ENCODE measurements at regions not wholly inside any gene's neighbourhood (a gene's known extent, or its start where the extent isn't known, plus 50 kb on each side); places are given as distances from the start of the nearest gene placed in this dataset.
"Not testable (repeated sequence)": the region's sequence is repeated elsewhere in the genome, so short reads cannot be mapped to it uniquely, and the experiment has no call there.

- Histone ChIP-seq H3K27me3 (ENCODE audit: control insufficient read depth, insufficient read depth, low read length) (no peaks in the 10 kb centered on the region), H3K36me3 (ENCODE audit: control insufficient read depth, insufficient read depth, low read length) (no peaks in the 10 kb centered on the region), H3K4me3 (ENCODE audit: low read length) (no peak overlapping the region), H3K9ac (ENCODE audit: low read length) (no peak overlapping the region), H3K9me3 (ENCODE audit: control insufficient read depth, low read length) (no peaks in the 10 kb centered on the region), H3K4me1 (ENCODE audit: control insufficient read depth, insufficient read depth, low read length) (no peaks in the 10 kb centered on the region)
These were observed 800.7 kb upstream of the GRM7 start for GRCh38 chr3:6060251-6060650.

- Histone ChIP-seq H3K27me3 (ENCODE audit: control insufficient read depth, insufficient read depth, low read length) (no peaks in the 10 kb centered on the region), H3K36me3 (ENCODE audit: control insufficient read depth, insufficient read depth, low read length) (no peaks in the 10 kb centered on the region), H3K4me3 (ENCODE audit: low read length) (no peak overlapping the region), H3K9ac (ENCODE audit: low read length) (no peak overlapping the region), H3K9me3 (ENCODE audit: control insufficient read depth, low read length) (no peaks in the 10 kb centered on the region), H3K4me1 (ENCODE audit: control insufficient read depth, insufficient read depth, low read length) (no peaks in the 10 kb centered on the region)
These were observed 798.4 kb upstream of the GRM7 start for GRCh38 chr3:6062261-6063187.

GRCh38 chr3:6066397-6066796 is 794.5 kb upstream of the GRM7 start:
- H3K9me3 ChIP-seq (ENCODE audit: control insufficient read depth, low read length) = no peaks in the 10 kb centered on the region
- no peaks in the 10 kb centered on the region for H3K36me3 ChIP-seq (ENCODE audit: control insufficient read depth, insufficient read depth, low read length)
- no peaks in the 10 kb centered on the region for H3K4me1 ChIP-seq (ENCODE audit: control insufficient read depth, insufficient read depth, low read length)
- no peak overlapping the region for H3K4me3 ChIP-seq (ENCODE audit: low read length)
- H3K27me3 ChIP-seq (ENCODE audit: control insufficient read depth, insufficient read depth, low read length) = no peaks in the 10 kb centered on the region
- no peak overlapping the region for H3K9ac ChIP-seq (ENCODE audit: low read length)

GRCh38 chr3:6066868-6067578 is 793.9 kb upstream of the GRM7 start:
- not testable (repeated sequence) for H3K4me1 ChIP-seq (ENCODE audit: control insufficient read depth, insufficient read depth, low read length); H3K4me3 ChIP-seq (ENCODE audit: low read length); H3K9ac ChIP-seq (ENCODE audit: low read length)

GRCh38 chr3:6074952-6075351 is 786.0 kb upstream of the GRM7 start:
- H3K9me3 ChIP-seq (ENCODE audit: control insufficient read depth, low read length) = no peaks in the 10 kb centered on the region
- no peaks in the 10 kb centered on the region for H3K36me3 ChIP-seq (ENCODE audit: control insufficient read depth, insufficient read depth, low read length)
- H3K4me3 ChIP-seq (ENCODE audit: low read length) = no peak overlapping the region
- H3K27me3 ChIP-seq (ENCODE audit: control insufficient read depth, insufficient read depth, low read length) = no peaks in the 10 kb centered on the region
- no peaks in the 10 kb centered on the region for H3K4me1 ChIP-seq (ENCODE audit: control insufficient read depth, insufficient read depth, low read length)
- no peak overlapping the region for H3K9ac ChIP-seq (ENCODE audit: low read length)

More at GRCh38 chr3:6066868-6067578, 793.9 kb upstream of the GRM7 start:
- not testable (repeated sequence) for H3K36me3 ChIP-seq (ENCODE audit: control insufficient read depth, insufficient read depth, low read length); H3K9me3 ChIP-seq (ENCODE audit: control insufficient read depth, low read length); H3K27me3 ChIP-seq (ENCODE audit: control insufficient read depth, insufficient read depth, low read length)

GRCh38 chr3:6078436-6078835 is 782.5 kb upstream of the GRM7 start:
- Histone ChIP-seq H3K36me3 (ENCODE audit: control insufficient read depth, insufficient read depth, low read length) (no peaks in the 10 kb centered on the region), H3K4me3 (ENCODE audit: low read length) (no peak overlapping the region), H3K27me3 (ENCODE audit: control insufficient read depth, insufficient read depth, low read length) (no peaks in the 10 kb centered on the region), H3K9me3 (ENCODE audit: control insufficient read depth, low read length) (no peaks in the 10 kb centered on the region), H3K9ac (ENCODE audit: low read length) (no peak overlapping the region), H3K4me1 (ENCODE audit: control insufficient read depth, insufficient read depth, low read length) (no peaks in the 10 kb centered on the region)

GRCh38 chr3:6079011-6079410 is 781.9 kb upstream of the GRM7 start:
- no peaks in the 10 kb centered on the region for H3K9me3 ChIP-seq (ENCODE audit: control insufficient read depth, low read length)
- no peaks in the 10 kb centered on the region for H3K4me1 ChIP-seq (ENCODE audit: control insufficient read depth, insufficient read depth, low read length)
- H3K9ac ChIP-seq (ENCODE audit: low read length) = no peak overlapping the region
- H3K36me3 ChIP-seq (ENCODE audit: control insufficient read depth, insufficient read depth, low read length) = no peaks in the 10 kb centered on the region
- H3K4me3 ChIP-seq (ENCODE audit: low read length) = no peak overlapping the region
- no peaks in the 10 kb centered on the region for H3K27me3 ChIP-seq (ENCODE audit: control insufficient read depth, insufficient read depth, low read length)

- Histone ChIP-seq H3K4me3 (ENCODE audit: low read length) (no peak overlapping the region), H3K9ac (ENCODE audit: low read length) (no peak overlapping the region), H3K9me3 (ENCODE audit: control insufficient read depth, low read length) (no peaks in the 10 kb centered on the region), H3K27me3 (ENCODE audit: control insufficient read depth, insufficient read depth, low read length) (no peaks in the 10 kb centered on the region), H3K36me3 (ENCODE audit: control insufficient read depth, insufficient read depth, low read length) (no peaks in the 10 kb centered on the region), H3K4me1 (ENCODE audit: control insufficient read depth, insufficient read depth, low read length) (no peaks in the 10 kb centered on the region)
These were observed 781.2 kb upstream of the GRM7 start for GRCh38 chr3:6079561-6080179.

- no peak overlapping the region for H3K9ac ChIP-seq (ENCODE audit: low read length)
- no peaks in the 10 kb centered on the region for H3K4me1 ChIP-seq (ENCODE audit: control insufficient read depth, insufficient read depth, low read length)
- H3K36me3 ChIP-seq (ENCODE audit: control insufficient read depth, insufficient read depth, low read length) = no peaks in the 10 kb centered on the region
- no peaks in the 10 kb centered on the region for H3K9me3 ChIP-seq (ENCODE audit: control insufficient read depth, low read length)
- no peaks in the 10 kb centered on the region for H3K27me3 ChIP-seq (ENCODE audit: control insufficient read depth, insufficient read depth, low read length)
- no peak overlapping the region for H3K4me3 ChIP-seq (ENCODE audit: low read length)
These were observed 772.5 kb upstream of the GRM7 start for GRCh38 chr3:6088433-6088832.

- Histone ChIP-seq H3K36me3 (ENCODE audit: control insufficient read depth, insufficient read depth, low read length) (no peaks in the 10 kb centered on the region), H3K4me3 (ENCODE audit: low read length) (no peak overlapping the region), H3K9me3 (ENCODE audit: control insufficient read depth, low read length) (no peaks in the 10 kb centered on the region)
These were observed 771.1 kb upstream of the GRM7 start for GRCh38 chr3:6089780-6090179.

GRCh38 chr3:6091262-6091661 is 769.7 kb upstream of the GRM7 start:
- no peaks in the 10 kb centered on the region for H3K27me3 ChIP-seq (ENCODE audit: control insufficient read depth, insufficient read depth, low read length)
- H3K4me3 ChIP-seq (ENCODE audit: low read length) = no peak overlapping the region
- H3K9me3 ChIP-seq (ENCODE audit: control insufficient read depth, low read length) = no peaks in the 10 kb centered on the region
- no peaks in the 10 kb centered on the region for H3K4me1 ChIP-seq (ENCODE audit: control insufficient read depth, insufficient read depth, low read length)
- no peaks in the 10 kb centered on the region for H3K36me3 ChIP-seq (ENCODE audit: control insufficient read depth, insufficient read depth, low read length)
- H3K9ac ChIP-seq (ENCODE audit: low read length) = no peak overlapping the region

More at GRCh38 chr3:6089780-6090179, 771.1 kb upstream of the GRM7 start:
- H3K9ac ChIP-seq (ENCODE audit: low read length) = no peak overlapping the region
- no peaks in the 10 kb centered on the region for H3K4me1 ChIP-seq (ENCODE audit: control insufficient read depth, insufficient read depth, low read length)
- H3K27me3 ChIP-seq (ENCODE audit: control insufficient read depth, insufficient read depth, low read length) = no peaks in the 10 kb centered on the region

GRCh38 chr3:6095006-6095405 is 765.9 kb upstream of the GRM7 start:
- Histone ChIP-seq H3K36me3 (ENCODE audit: control insufficient read depth, insufficient read depth, low read length) (no peaks in the 10 kb centered on the region), H3K9ac (ENCODE audit: low read length) (no peak overlapping the region)

More at GRCh38 chr3:6095006-6095405, 765.9 kb upstream of the GRM7 start:
- H3K27me3 ChIP-seq (ENCODE audit: control insufficient read depth, insufficient read depth, low read length) = no peaks in the 10 kb centered on the region
- no peaks in the 10 kb centered on the region for H3K9me3 ChIP-seq (ENCODE audit: control insufficient read depth, low read length)
- H3K4me1 ChIP-seq (ENCODE audit: control insufficient read depth, insufficient read depth, low read length) = no peaks in the 10 kb centered on the region
- H3K4me3 ChIP-seq (ENCODE audit: low read length) = no peak overlapping the region

Data from mucosa of stomach (tissue), 1 donor.